GM10266 (cell line): ENCODE measurements at regions not wholly inside any gene's neighbourhood (a gene's known extent, or its start where the extent isn't known, plus 50 kb on each side); places are given as distances from the start of the nearest gene placed in this dataset.

Experiments
- DNase-seq: peaks from one replicate; pipeline ENCODE4 v3.0.0; 2012; ENCODE audit errors: extremely low spot score
- TF ChIP-seq, protein P1 (sequence below): IDR thresholded peaks from 2 replicates; pipeline ENCODE4 v1.5.1; 2012; ENCODE audit warnings: mild to moderate bottlenecking, low read depth; ENCODE audit not compliant: control insufficient read depth, insufficient read depth; ENCODE audit errors: missing control alignments

- TF ChIP-seq, protein P1, sequence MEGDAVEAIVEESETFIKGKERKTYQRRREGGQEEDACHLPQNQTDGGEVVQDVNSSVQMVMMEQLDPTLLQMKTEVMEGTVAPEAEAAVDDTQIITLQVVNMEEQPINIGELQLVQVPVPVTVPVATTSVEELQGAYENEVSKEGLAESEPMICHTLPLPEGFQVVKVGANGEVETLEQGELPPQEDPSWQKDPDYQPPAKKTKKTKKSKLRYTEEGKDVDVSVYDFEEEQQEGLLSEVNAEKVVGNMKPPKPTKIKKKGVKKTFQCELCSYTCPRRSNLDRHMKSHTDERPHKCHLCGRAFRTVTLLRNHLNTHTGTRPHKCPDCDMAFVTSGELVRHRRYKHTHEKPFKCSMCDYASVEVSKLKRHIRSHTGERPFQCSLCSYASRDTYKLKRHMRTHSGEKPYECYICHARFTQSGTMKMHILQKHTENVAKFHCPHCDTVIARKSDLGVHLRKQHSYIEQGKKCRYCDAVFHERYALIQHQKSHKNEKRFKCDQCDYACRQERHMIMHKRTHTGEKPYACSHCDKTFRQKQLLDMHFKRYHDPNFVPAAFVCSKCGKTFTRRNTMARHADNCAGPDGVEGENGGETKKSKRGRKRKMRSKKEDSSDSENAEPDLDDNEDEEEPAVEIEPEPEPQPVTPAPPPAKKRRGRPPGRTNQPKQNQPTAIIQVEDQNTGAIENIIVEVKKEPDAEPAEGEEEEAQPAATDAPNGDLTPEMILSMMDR = no peak
- DNase-seq = no peak
Measured at GRCh38 chr9:16121601-16122286, 568.9 kb downstream of the CCDC171 start.

- TF ChIP-seq, protein P1 = no peak
- no peak for DNase-seq
Measured at GRCh38 chr9:16125629-16126028, 572.8 kb downstream of the CCDC171 start.

GRCh38 chr9:16126042-16126441, 573.2 kb downstream of the CCDC171 start:
- DNase-seq = no peak
- TF ChIP-seq, protein P1 = no peak

DNA sequence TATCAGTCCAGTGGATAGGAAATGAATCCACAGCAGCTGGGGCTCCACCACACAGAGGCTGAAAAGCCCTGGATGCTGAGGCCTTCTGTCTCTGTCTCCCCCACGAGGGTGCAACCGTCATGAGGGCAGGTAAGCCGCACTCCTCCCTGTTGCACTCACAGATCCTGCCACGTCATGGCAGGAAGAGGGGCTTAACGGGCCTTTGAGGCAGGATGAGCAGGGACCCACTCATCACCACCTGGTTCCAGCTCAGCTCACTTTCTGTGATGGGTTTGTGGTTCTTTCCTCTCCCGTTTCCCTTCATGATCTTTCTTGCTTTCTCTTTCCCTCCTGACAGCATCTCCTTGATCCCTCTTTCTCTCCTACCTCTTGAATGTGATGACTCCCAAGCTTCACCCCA, 575.2 kb downstream of the CCDC171 start:
- TF ChIP-seq, protein P1 = no peak
- no peak for DNase-seq

DNA sequence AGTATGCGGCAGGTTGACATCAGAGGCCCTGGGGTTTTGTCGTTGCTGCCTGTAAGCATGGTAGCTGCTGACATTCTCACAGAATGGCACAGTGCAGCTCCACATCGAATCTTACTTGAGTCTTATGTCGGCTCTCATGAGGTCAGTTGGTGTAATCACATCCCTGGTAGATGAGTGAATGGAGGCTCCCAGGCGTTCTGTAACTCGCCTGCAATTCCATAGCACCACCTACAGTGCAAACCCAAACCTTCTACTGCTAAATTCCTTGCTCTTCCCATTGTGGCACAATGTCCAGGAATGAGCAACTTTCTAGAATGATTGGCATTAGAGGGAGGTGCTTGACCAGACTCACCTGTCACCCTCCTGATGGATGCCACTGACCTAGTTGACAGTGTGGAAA, 578.4 kb downstream of the CCDC171 start:
- DNase-seq = no peak

GRCh38 chr9:16132513-16132912, 579.7 kb downstream of the CCDC171 start:
- DNase-seq = no peak
- TF ChIP-seq, protein P1 = no peak

More for the DNA sequence above, 578.4 kb downstream of the CCDC171 start:
- TF ChIP-seq, protein P1 = no peak

- TF ChIP-seq, protein P1 = no peak
Measured at GRCh38 chr9:16133032-16133431, 580.2 kb downstream of the CCDC171 start.

More at GRCh38 chr9:16133032-16133431, 580.2 kb downstream of the CCDC171 start:
- DNase-seq = no peak
